Endodermal cell (in vitro differentiated cells): ENCODE measurements at regions not wholly inside any gene's neighbourhood (a gene's known extent, or its start where the extent isn't known, plus 50 kb on each side); places are given as distances from the start of the nearest gene placed in this dataset.

Source experiments
- DNase-seq: peaks from one replicate; pipeline ENCODE4 v3.0.0-alpha.2; 2017
- H3K27ac ChIP-seq: 2 replicates; pipeline ENCODE4 v1.5.1; 2013; ENCODE audit warnings: mild to moderate bottlenecking, low read depth, low read length, moderate library complexity
- H3K27me3 ChIP-seq: 2 replicates; pipeline ENCODE4 v1.6.1; 2013; ENCODE audit warnings: mild to moderate bottlenecking, low read length, moderate library complexity; ENCODE audit not compliant: insufficient read depth, control insufficient read depth, poor library complexity, severe bottlenecking
- H3K36me3 ChIP-seq: 2 replicates; pipeline ENCODE4 v1.7.0; 2013; ENCODE audit warnings: mild to moderate bottlenecking, low read length, moderate library complexity; ENCODE audit not compliant: control insufficient read depth, insufficient read depth
- H3K4me1 ChIP-seq: one replicate; pipeline ENCODE4 v1.7.0; 2013; ENCODE audit warnings: low read length; ENCODE audit not compliant: control insufficient read depth, insufficient read depth
- H3K4me3 ChIP-seq: 2 replicates; pipeline ENCODE4 v1.5.1; 2013; ENCODE audit warnings: mild to moderate bottlenecking, low read length, moderate library complexity
- H3K9ac ChIP-seq: 2 replicates; pipeline ENCODE4 v1.6.1; 2013; ENCODE audit warnings: mild to moderate bottlenecking, low read length, moderate library complexity; ENCODE audit not compliant: poor library complexity, severe bottlenecking; ENCODE audit errors: extremely low read depth
- H3K9me3 ChIP-seq: 2 replicates; pipeline ENCODE4 v1.6.1; 2013; ENCODE audit warnings: mild to moderate bottlenecking, low read length, moderate library complexity; ENCODE audit not compliant: control insufficient read depth
- H3K27ac Mint-ChIP-seq: 2 replicates; pipeline ENCODE4 v1.8.0; 2020; ENCODE audit warnings: mixed read lengths
- H3K27me3 Mint-ChIP-seq: 2 replicates; pipeline ENCODE4 v1.8.0; 2021; ENCODE audit warnings: mild to moderate bottlenecking, mixed read lengths; ENCODE audit not compliant: insufficient read depth
- H3K36me3 Mint-ChIP-seq: 2 replicates; pipeline ENCODE4 v1.8.0; 2020; ENCODE audit warnings: low read depth, mixed read lengths
- H3K4me1 Mint-ChIP-seq: 2 replicates; pipeline ENCODE4 v1.8.0; 2020; ENCODE audit warnings: mixed read lengths
- H3K4me3 Mint-ChIP-seq: 2 replicates; pipeline ENCODE4 v1.8.0; 2020; ENCODE audit warnings: mild to moderate bottlenecking, moderate library complexity, mixed read lengths
- H3K9me3 Mint-ChIP-seq: 2 replicates; pipeline ENCODE4 v1.8.0; 2020; ENCODE audit warnings: mild to moderate bottlenecking, mixed read lengths
- WGBS, 2 experiments: methylation state at CpG; one replicate each; pipeline versions ENCODE4 v1.1.5 to v1.1.7; 2013; ENCODE audit warnings: missing lambda C conversion rate in 2 of 2, mixed read lengths in 1 of 2; ENCODE audit not compliant: insufficient coverage in 1 of 2, insufficient read length in 1 of 2; 5-methylcytosine and 5-hydroxymethylcytosine counted together
- TF ChIP-seq, protein P1 (sequence below): fragments of 200-600 bp; sonication (generic); conservative IDR thresholded peaks from 2 replicates; pipeline ENCODE4 v1.5.0; 2021; ENCODE audit warnings: antibody characterized with exemption, mild to moderate bottlenecking

DNA sequence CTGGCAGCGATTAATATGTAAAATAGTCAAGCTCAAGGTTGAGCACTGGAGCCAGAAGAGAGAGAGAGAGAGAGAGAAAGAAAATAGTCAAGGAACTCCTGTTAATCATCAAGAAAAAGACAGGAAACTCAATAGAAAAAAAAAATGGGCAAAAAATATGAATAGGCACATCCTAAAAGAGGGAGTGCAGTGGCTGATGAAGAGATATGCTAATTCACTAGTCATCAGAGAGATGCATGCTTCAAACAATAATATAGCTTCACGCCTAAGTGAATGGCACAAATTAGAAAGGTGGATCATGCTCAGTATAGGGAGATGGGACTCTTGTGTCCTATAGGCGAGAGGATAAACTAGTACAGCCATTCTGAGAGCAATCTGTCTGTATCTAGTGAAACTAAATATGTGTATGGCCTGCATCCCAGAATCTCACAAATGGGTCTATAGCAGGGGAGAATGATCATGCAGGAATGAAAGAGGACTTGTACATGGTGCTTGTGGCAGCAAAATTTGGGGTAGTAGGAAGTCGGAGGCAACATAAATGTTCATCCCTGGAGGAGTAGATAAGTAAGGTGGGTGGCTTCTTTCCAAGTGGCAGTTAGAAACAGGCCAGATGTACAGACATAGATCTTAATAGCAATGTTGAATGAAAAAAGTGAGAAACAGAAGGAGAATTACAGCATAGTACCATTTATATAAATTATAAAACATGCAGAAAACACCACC is 176.8 kb downstream of the VEGFA start:
- no peak for DNase-seq
- Histone ChIP-seq H3K27ac (no peak overlapping the region), H3K9ac (no peak overlapping the region), H3K36me3 (no peaks in the 10 kb centered on the region), H3K4me3 (no peak overlapping the region), H3K27me3 (no peaks in the 10 kb centered on the region), H3K9me3 (peaks cover 19% of the 10 kb centered on the region), H3K4me1 (peaks cover 20% of the 10 kb centered on the region)
- 87 to 96% methylated on average over 4 of the region's 4 CpGs for WGBS, 2 experiments
- H3K4me3 Mint-ChIP-seq: no peak overlapping the region
- H3K27ac Mint-ChIP-seq: no peak overlapping the region
- H3K4me1 Mint-ChIP-seq: peaks cover 42% of the 10 kb centered on the region
- TF ChIP-seq, protein P1, sequence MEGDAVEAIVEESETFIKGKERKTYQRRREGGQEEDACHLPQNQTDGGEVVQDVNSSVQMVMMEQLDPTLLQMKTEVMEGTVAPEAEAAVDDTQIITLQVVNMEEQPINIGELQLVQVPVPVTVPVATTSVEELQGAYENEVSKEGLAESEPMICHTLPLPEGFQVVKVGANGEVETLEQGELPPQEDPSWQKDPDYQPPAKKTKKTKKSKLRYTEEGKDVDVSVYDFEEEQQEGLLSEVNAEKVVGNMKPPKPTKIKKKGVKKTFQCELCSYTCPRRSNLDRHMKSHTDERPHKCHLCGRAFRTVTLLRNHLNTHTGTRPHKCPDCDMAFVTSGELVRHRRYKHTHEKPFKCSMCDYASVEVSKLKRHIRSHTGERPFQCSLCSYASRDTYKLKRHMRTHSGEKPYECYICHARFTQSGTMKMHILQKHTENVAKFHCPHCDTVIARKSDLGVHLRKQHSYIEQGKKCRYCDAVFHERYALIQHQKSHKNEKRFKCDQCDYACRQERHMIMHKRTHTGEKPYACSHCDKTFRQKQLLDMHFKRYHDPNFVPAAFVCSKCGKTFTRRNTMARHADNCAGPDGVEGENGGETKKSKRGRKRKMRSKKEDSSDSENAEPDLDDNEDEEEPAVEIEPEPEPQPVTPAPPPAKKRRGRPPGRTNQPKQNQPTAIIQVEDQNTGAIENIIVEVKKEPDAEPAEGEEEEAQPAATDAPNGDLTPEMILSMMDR: no peak
- H3K27me3 Mint-ChIP-seq: no peaks in the 10 kb centered on the region
- peaks cover 18% of the 10 kb centered on the region for H3K9me3 Mint-ChIP-seq
- no peaks in the 10 kb centered on the region for H3K36me3 Mint-ChIP-seq

DNA sequence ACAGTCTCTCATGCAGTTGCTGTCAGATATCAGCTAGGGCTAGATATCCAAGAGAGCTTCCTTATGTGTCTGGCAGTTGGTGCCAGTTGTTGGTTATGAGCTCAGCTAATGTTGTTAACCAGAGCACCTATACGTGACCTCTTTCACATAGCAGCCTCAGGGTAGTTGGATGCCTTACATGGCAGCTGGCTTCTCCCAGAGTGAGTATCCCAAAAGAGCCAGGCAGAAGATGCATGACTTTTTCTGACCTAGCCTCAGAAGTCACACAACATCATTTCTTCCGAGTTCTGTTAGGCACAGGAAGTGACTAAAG is 175.7 kb downstream of the VEGFA start:
- H3K9me3 Mint-ChIP-seq: peaks cover 18% of the 10 kb centered on the region
- no peaks in the 10 kb centered on the region for H3K36me3 ChIP-seq
- peaks cover 19% of the 10 kb centered on the region for H3K9me3 ChIP-seq
- no peaks in the 10 kb centered on the region for H3K27me3 Mint-ChIP-seq
- TF ChIP-seq, protein P1: no peak
- peak overlapping the region; percentile 19 for H3K4me3 ChIP-seq
- no peak overlapping the region for H3K4me3 Mint-ChIP-seq
- H3K27ac Mint-ChIP-seq: no peak overlapping the region
- no peaks in the 10 kb centered on the region for H3K27me3 ChIP-seq
- H3K9ac ChIP-seq: no peak overlapping the region
- peaks cover 42% of the 10 kb centered on the region for H3K4me1 Mint-ChIP-seq
- H3K27ac ChIP-seq: no peak overlapping the region
- H3K4me1 ChIP-seq: peaks cover 16% of the 10 kb centered on the region
- no peak for DNase-seq
- no peaks in the 10 kb centered on the region for H3K36me3 Mint-ChIP-seq
- WGBS, 2 experiments: 95 to 100% methylated on average over 1 to 2 of the region's 2 CpGs

DNA sequence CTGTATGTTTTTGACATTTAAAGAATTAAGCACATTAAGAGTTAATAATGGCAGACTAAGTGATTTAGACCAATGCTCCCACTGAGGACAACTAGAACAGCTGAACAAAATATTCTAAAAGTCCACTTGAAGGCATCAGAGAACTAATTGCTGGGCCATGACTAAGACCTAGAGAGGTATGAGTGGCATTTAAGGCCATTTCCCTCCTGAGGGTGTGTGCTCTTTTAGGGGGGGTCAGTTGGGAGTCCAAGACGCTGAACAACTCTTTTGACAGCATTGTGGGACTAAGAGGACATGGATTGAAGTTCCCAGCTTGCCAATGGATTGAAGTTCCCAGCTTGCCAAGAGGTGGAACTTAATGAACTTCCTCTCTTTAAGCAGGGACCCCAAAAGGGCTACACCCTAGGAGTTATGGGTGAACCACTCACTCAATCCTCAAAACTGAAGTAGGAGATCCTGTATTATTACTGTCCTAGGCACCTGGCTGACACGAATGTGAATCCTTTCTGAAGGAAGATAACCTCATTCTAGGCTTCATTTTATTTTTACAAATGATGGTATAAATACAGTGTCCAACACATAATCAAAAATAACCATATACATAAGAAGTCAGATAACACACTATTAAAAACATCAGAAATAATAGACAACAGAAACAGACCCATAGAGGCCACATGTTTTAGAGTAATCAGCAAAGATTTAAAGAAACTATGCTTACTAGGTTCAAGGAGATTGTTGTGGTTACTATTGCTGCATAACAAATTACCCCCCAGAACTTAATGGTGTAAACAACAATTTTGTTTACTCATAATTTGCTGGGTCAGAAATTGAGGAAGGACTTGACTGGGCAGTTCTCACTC is 175.1 kb downstream of the VEGFA start:
- Histone ChIP-seq H3K27me3 (no peaks in the 10 kb centered on the region), H3K36me3 (no peaks in the 10 kb centered on the region), H3K9ac (no peak overlapping the region), H3K27ac (no peak overlapping the region), H3K4me1 (peaks cover 16% of the 10 kb centered on the region), H3K9me3 (peaks cover 19% of the 10 kb centered on the region), H3K4me3 (peak overlapping the region; percentile 19)
- H3K4me1 Mint-ChIP-seq: peaks cover 36% of the 10 kb centered on the region
- DNase-seq: no peak
- no peak overlapping the region for H3K27ac Mint-ChIP-seq
- H3K9me3 Mint-ChIP-seq: peaks cover 18% of the 10 kb centered on the region
- H3K27me3 Mint-ChIP-seq: no peaks in the 10 kb centered on the region
- no peaks in the 10 kb centered on the region for H3K36me3 Mint-ChIP-seq
- TF ChIP-seq, protein P1: no peak
- 86 to 100% methylated on average over 1 to 2 of the region's 2 CpGs for WGBS, 2 experiments
- H3K4me3 Mint-ChIP-seq: no peak overlapping the region
